ENCODE measurements at regions not wholly inside any gene's neighbourhood (a gene's known extent, or its start where the extent isn't known, plus 50 kb on each side); places are given as distances from the start of the nearest gene placed in this dataset.

DNA sequence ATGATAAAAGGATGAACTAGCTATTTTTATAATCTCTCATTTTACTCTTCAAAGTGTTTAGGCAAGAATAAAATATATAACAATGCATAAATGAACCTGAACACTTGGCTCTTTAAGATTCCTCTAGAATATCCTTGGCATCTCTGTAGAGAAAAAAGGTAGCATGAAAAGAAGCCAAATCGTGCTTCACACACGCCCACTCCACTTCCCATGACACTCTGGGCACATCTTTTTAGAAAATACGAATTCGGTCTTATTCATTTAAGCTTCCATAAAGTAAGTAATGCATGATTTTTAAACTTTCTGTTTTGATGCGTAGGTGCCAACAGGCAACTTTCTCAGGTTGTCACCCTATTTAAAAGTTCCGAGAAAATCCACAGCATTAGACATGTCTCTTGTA is 73.6 kb upstream of the SORBS2 start:
- Histone ChIP-seq H2AFZ (ENCODE audit: low read depth, low read length) (no peak overlapping the region), H3K27ac (ENCODE audit: low read length) (no peak overlapping the region), H3K27me3 (ENCODE audit: low read depth, low read length) (no peaks in the 10 kb centered on the region), H3K36me3 (replicated peaks; ENCODE audit: low read depth, low read length) (no peaks in the 10 kb centered on the region), H3K9ac (ENCODE audit: low read length) (no peak overlapping the region), H3K4me2 (ENCODE audit: low read length) (no peak overlapping the region), H3K79me2 (ENCODE audit: low read length) (no peaks in the 10 kb centered on the region), H3K4me3 (ENCODE audit: low read length) (no peak overlapping the region), H4K20me1 (ENCODE audit: insufficient read depth, low read length) (no peaks in the 10 kb centered on the region), H3K9me3 (ENCODE audit: insufficient read depth, low read length) (no peaks in the 10 kb centered on the region), H3K4me1 (ENCODE audit: low read length) (no peaks in the 10 kb centered on the region)
- TF ChIP-seq EZH2phosphoT487 (IDR thresholded peaks at IDR 0.05; ENCODE audit: low read depth): no peak
- TF ChIP-seq, protein P1, sequence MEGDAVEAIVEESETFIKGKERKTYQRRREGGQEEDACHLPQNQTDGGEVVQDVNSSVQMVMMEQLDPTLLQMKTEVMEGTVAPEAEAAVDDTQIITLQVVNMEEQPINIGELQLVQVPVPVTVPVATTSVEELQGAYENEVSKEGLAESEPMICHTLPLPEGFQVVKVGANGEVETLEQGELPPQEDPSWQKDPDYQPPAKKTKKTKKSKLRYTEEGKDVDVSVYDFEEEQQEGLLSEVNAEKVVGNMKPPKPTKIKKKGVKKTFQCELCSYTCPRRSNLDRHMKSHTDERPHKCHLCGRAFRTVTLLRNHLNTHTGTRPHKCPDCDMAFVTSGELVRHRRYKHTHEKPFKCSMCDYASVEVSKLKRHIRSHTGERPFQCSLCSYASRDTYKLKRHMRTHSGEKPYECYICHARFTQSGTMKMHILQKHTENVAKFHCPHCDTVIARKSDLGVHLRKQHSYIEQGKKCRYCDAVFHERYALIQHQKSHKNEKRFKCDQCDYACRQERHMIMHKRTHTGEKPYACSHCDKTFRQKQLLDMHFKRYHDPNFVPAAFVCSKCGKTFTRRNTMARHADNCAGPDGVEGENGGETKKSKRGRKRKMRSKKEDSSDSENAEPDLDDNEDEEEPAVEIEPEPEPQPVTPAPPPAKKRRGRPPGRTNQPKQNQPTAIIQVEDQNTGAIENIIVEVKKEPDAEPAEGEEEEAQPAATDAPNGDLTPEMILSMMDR (IDR thresholded peaks at IDR 0.05; ENCODE audit: low read depth, low read length): no peak

DNA sequence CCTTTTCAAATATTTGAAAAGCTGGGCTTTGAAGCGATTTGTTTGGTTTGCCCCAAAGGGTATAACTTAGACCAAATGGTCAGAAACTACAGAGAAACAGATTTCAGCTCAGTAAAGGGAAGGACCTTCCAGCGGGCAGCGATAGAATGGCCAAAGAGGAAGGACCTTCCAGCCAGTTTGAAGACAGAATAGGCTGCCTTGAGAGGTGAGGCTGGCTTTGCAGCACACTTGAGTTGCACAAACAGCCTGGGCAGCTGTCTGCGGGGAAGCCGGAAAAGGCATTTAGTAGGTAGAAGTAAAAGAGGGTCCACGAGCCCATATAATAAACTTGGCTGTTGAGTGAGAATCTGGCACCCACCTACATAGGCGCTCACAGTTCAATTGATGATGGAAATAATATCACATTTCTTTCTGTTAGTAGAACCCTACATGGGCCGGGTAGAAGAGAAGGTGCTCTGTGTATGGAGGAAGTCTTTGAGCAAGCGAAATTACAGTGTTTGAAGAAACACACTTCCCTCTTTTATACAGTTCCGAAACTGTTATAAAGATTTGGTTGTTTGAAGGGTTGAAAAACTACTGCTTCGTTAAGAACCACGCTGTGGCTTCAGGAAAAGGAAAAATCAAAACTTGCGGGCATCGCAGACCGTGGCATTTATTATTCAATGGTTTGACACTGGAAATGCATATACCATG is 75.0 kb upstream of the SORBS2 start:
- Histone ChIP-seq H3K79me2 (ENCODE audit: low read length) (no peaks in the 10 kb centered on the region), H3K9ac (ENCODE audit: low read length) (no peak overlapping the region), H3K27me3 (ENCODE audit: low read depth, low read length) (no peaks in the 10 kb centered on the region), H3K4me1 (ENCODE audit: low read length) (no peaks in the 10 kb centered on the region), H3K4me2 (ENCODE audit: low read length) (no peak overlapping the region), H3K27ac (ENCODE audit: low read length) (no peak overlapping the region), H4K20me1 (ENCODE audit: insufficient read depth, low read length) (no peaks in the 10 kb centered on the region), H3K4me3 (ENCODE audit: low read length) (no peak overlapping the region), H2AFZ (ENCODE audit: low read depth, low read length) (no peak overlapping the region), H3K9me3 (ENCODE audit: insufficient read depth, low read length) (no peaks in the 10 kb centered on the region), H3K36me3 (replicated peaks; ENCODE audit: low read depth, low read length) (no peaks in the 10 kb centered on the region)
- TF ChIP-seq EZH2phosphoT487 (IDR thresholded peaks at IDR 0.05; ENCODE audit: low read depth): no peak
- TF ChIP-seq, protein P1 (IDR thresholded peaks at IDR 0.05; ENCODE audit: low read depth, low read length): no peak

DNA sequence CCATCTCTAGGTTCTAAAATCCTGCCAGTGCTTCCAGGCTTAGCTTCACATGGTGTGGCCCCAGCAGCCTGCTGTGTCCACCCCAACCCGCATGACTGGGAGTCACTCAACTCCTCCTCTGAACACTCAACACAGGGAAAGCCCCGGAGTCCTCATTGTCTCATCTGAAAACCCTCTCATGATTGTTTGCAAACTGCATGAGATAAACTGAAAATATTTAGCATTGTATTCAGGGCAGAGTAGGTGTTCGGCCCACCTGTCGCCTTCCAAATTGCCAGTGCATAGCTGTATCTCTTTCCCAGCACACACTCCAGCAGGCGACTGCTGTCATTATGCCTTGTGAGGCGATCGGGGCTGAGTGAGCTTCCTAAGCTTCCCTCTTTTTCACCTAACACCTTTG is 76.7 kb upstream of the SORBS2 start:
- Histone ChIP-seq H3K36me3 (replicated peaks; ENCODE audit: low read depth, low read length) (no peaks in the 10 kb centered on the region), H3K4me2 (ENCODE audit: low read length) (no peak overlapping the region), H3K4me3 (ENCODE audit: low read length) (no peak overlapping the region), H3K4me1 (ENCODE audit: low read length) (no peaks in the 10 kb centered on the region), H3K9me3 (ENCODE audit: insufficient read depth, low read length) (no peaks in the 10 kb centered on the region), H2AFZ (ENCODE audit: low read depth, low read length) (no peak overlapping the region), H4K20me1 (ENCODE audit: insufficient read depth, low read length) (no peaks in the 10 kb centered on the region), H3K9ac (ENCODE audit: low read length) (no peak overlapping the region), H3K27me3 (ENCODE audit: low read depth, low read length) (no peaks in the 10 kb centered on the region), H3K79me2 (ENCODE audit: low read length) (no peaks in the 10 kb centered on the region), H3K27ac (ENCODE audit: low read length) (no peak overlapping the region)
- no peak for TF ChIP-seq EZH2phosphoT487 (IDR thresholded peaks at IDR 0.05; ENCODE audit: low read depth)
- TF ChIP-seq, protein P1 (IDR thresholded peaks at IDR 0.05; ENCODE audit: low read depth, low read length): no peak

DNA sequence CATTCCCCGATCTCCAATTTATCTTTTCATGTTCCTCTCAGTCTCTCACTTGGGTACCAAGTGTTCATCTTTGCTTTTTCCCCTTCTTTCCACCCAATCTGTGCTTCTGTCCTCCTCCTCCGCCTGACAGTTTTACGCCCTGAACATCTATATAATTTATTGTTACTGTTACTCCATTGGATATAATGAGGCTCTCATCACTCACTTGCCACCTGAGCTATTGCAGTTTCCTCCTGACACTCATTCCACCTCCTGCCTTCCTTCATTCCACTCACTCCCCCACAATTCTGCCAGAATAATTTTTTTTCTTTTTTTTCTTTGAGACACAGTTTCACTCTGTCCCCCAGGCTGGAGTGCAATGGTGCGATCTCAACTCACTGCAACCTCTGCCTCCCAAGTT is 77.6 kb upstream of the SORBS2 start:
- Histone ChIP-seq H3K4me3 (ENCODE audit: low read length) (no peak overlapping the region), H3K9me3 (ENCODE audit: insufficient read depth, low read length) (no peaks in the 10 kb centered on the region), H3K4me2 (ENCODE audit: low read length) (no peak overlapping the region), H3K79me2 (ENCODE audit: low read length) (no peaks in the 10 kb centered on the region), H3K27me3 (ENCODE audit: low read depth, low read length) (no peaks in the 10 kb centered on the region), H3K27ac (ENCODE audit: low read length) (no peak overlapping the region), H2AFZ (ENCODE audit: low read depth, low read length) (no peak overlapping the region), H3K36me3 (replicated peaks; ENCODE audit: low read depth, low read length) (no peaks in the 10 kb centered on the region), H4K20me1 (ENCODE audit: insufficient read depth, low read length) (no peaks in the 10 kb centered on the region), H3K9ac (ENCODE audit: low read length) (no peak overlapping the region), H3K4me1 (ENCODE audit: low read length) (no peaks in the 10 kb centered on the region)
- TF ChIP-seq, protein P1 (IDR thresholded peaks at IDR 0.05; ENCODE audit: low read depth, low read length): no peak
- no peak for TF ChIP-seq EZH2phosphoT487 (IDR thresholded peaks at IDR 0.05; ENCODE audit: low read depth)
